ENCODE measurements at regions not wholly inside any gene's neighbourhood (a gene's known extent, or its start where the extent isn't known, plus 50 kb on each side); places are given as distances from the start of the nearest gene placed in this dataset.

- Histone ChIP-seq H3K4me3 (ENCODE audit: low read depth, low read length) (no peak overlapping the region), H3K36me3 (ENCODE audit: control insufficient read depth, insufficient read depth, low read length) (no peaks in the 10 kb centered on the region), H3K9me3 (ENCODE audit: control insufficient read depth, insufficient read depth, low read depth, low read length) (no peaks in the 10 kb centered on the region), H3K9ac (ENCODE audit: low read length) (no peak overlapping the region), H3K27me3 (ENCODE audit: control insufficient read depth, insufficient read depth, low read length) (no peaks in the 10 kb centered on the region), H3K4me1 (ENCODE audit: control insufficient read depth, insufficient read depth, low read length) (no peaks in the 10 kb centered on the region), H3K27ac (ENCODE audit: low read depth, low read length) (no peak overlapping the region)
Observed at GRCh38 chr2:22902180-22902550, 482.8 kb upstream of the KLHL29 start.

- Histone ChIP-seq H3K4me1 (ENCODE audit: control insufficient read depth, insufficient read depth, low read length) (no peaks in the 10 kb centered on the region), H3K9me3 (ENCODE audit: control insufficient read depth, insufficient read depth, low read depth, low read length) (no peaks in the 10 kb centered on the region), H3K27me3 (ENCODE audit: control insufficient read depth, insufficient read depth, low read length) (no peaks in the 10 kb centered on the region), H3K36me3 (ENCODE audit: control insufficient read depth, insufficient read depth, low read length) (no peaks in the 10 kb centered on the region), H3K4me3 (ENCODE audit: low read depth, low read length) (no peak overlapping the region), H3K27ac (ENCODE audit: low read depth, low read length) (no peak overlapping the region), H3K9ac (ENCODE audit: low read length) (no peak overlapping the region)
Observed at GRCh38 chr2:22902662-22903165, 482.3 kb upstream of the KLHL29 start.

- no peak overlapping the region for H3K9ac ChIP-seq (ENCODE audit: low read length)
- no peak overlapping the region for H3K4me3 ChIP-seq (ENCODE audit: low read depth, low read length)
- no peak overlapping the region for H3K27ac ChIP-seq (ENCODE audit: low read depth, low read length)
- no peaks in the 10 kb centered on the region for H3K9me3 ChIP-seq (ENCODE audit: control insufficient read depth, insufficient read depth, low read depth, low read length)
- no peaks in the 10 kb centered on the region for H3K27me3 ChIP-seq (ENCODE audit: control insufficient read depth, insufficient read depth, low read length)
- H3K4me1 ChIP-seq (ENCODE audit: control insufficient read depth, insufficient read depth, low read length) = no peaks in the 10 kb centered on the region
- no peaks in the 10 kb centered on the region for H3K36me3 ChIP-seq (ENCODE audit: control insufficient read depth, insufficient read depth, low read length)
Observed at GRCh38 chr2:22903616-22904015, 481.4 kb upstream of the KLHL29 start.

- Histone ChIP-seq H3K4me1 (ENCODE audit: control insufficient read depth, insufficient read depth, low read length) (no peaks in the 10 kb centered on the region), H3K27ac (ENCODE audit: low read depth, low read length) (no peak overlapping the region), H3K36me3 (ENCODE audit: control insufficient read depth, insufficient read depth, low read length) (no peaks in the 10 kb centered on the region), H3K27me3 (ENCODE audit: control insufficient read depth, insufficient read depth, low read length) (no peaks in the 10 kb centered on the region), H3K4me3 (ENCODE audit: low read depth, low read length) (no peak overlapping the region), H3K9ac (ENCODE audit: low read length) (no peak overlapping the region), H3K9me3 (ENCODE audit: control insufficient read depth, insufficient read depth, low read depth, low read length) (no peaks in the 10 kb centered on the region)
Observed at GRCh38 chr2:22904126-22904684, 480.8 kb upstream of the KLHL29 start.

- Histone ChIP-seq H3K36me3 (ENCODE audit: control insufficient read depth, insufficient read depth, low read length) (no peaks in the 10 kb centered on the region), H3K27me3 (ENCODE audit: control insufficient read depth, insufficient read depth, low read length) (no peaks in the 10 kb centered on the region), H3K27ac (ENCODE audit: low read depth, low read length) (no peak overlapping the region), H3K4me3 (ENCODE audit: low read depth, low read length) (no peak overlapping the region), H3K9me3 (ENCODE audit: control insufficient read depth, insufficient read depth, low read depth, low read length) (no peaks in the 10 kb centered on the region), H3K9ac (ENCODE audit: low read length) (no peak overlapping the region), H3K4me1 (ENCODE audit: control insufficient read depth, insufficient read depth, low read length) (no peaks in the 10 kb centered on the region)
Observed at GRCh38 chr2:22907330-22907729, 477.6 kb upstream of the KLHL29 start.

- no peak overlapping the region for H3K4me3 ChIP-seq (ENCODE audit: low read depth, low read length)
- H3K4me1 ChIP-seq (ENCODE audit: control insufficient read depth, insufficient read depth, low read length) = no peaks in the 10 kb centered on the region
- no peaks in the 10 kb centered on the region for H3K27me3 ChIP-seq (ENCODE audit: control insufficient read depth, insufficient read depth, low read length)
- H3K9me3 ChIP-seq (ENCODE audit: control insufficient read depth, insufficient read depth, low read depth, low read length) = no peaks in the 10 kb centered on the region
- no peak overlapping the region for H3K9ac ChIP-seq (ENCODE audit: low read length)
- no peaks in the 10 kb centered on the region for H3K36me3 ChIP-seq (ENCODE audit: control insufficient read depth, insufficient read depth, low read length)
- no peak overlapping the region for H3K27ac ChIP-seq (ENCODE audit: low read depth, low read length)
Observed at GRCh38 chr2:22912398-22912797, 472.6 kb upstream of the KLHL29 start.

- H3K9ac ChIP-seq (ENCODE audit: low read length) = no peak overlapping the region
- H3K4me3 ChIP-seq (ENCODE audit: low read depth, low read length) = no peak overlapping the region
- no peaks in the 10 kb centered on the region for H3K4me1 ChIP-seq (ENCODE audit: control insufficient read depth, insufficient read depth, low read length)
- H3K27ac ChIP-seq (ENCODE audit: low read depth, low read length) = no peak overlapping the region
- H3K9me3 ChIP-seq (ENCODE audit: control insufficient read depth, insufficient read depth, low read depth, low read length) = no peaks in the 10 kb centered on the region
- H3K27me3 ChIP-seq (ENCODE audit: control insufficient read depth, insufficient read depth, low read length) = no peaks in the 10 kb centered on the region
- no peaks in the 10 kb centered on the region for H3K36me3 ChIP-seq (ENCODE audit: control insufficient read depth, insufficient read depth, low read length)
Observed at GRCh38 chr2:22929998-22930397, 455.0 kb upstream of the KLHL29 start.

- no peak overlapping the region for H3K27ac ChIP-seq (ENCODE audit: low read depth, low read length)
- H3K9me3 ChIP-seq (ENCODE audit: control insufficient read depth, insufficient read depth, low read depth, low read length) = no peaks in the 10 kb centered on the region
- H3K27me3 ChIP-seq (ENCODE audit: control insufficient read depth, insufficient read depth, low read length) = no peaks in the 10 kb centered on the region
- no peak overlapping the region for H3K4me3 ChIP-seq (ENCODE audit: low read depth, low read length)
- H3K9ac ChIP-seq (ENCODE audit: low read length) = no peak overlapping the region
- H3K36me3 ChIP-seq (ENCODE audit: control insufficient read depth, insufficient read depth, low read length) = no peaks in the 10 kb centered on the region
- H3K4me1 ChIP-seq (ENCODE audit: control insufficient read depth, insufficient read depth, low read length) = no peaks in the 10 kb centered on the region
Observed at GRCh38 chr2:22930781-22931180, 454.2 kb upstream of the KLHL29 start.

- H3K9me3 ChIP-seq (ENCODE audit: control insufficient read depth, insufficient read depth, low read depth, low read length) = no peaks in the 10 kb centered on the region
- no peaks in the 10 kb centered on the region for H3K27me3 ChIP-seq (ENCODE audit: control insufficient read depth, insufficient read depth, low read length)
- no peak overlapping the region for H3K4me3 ChIP-seq (ENCODE audit: low read depth, low read length)
- no peaks in the 10 kb centered on the region for H3K4me1 ChIP-seq (ENCODE audit: control insufficient read depth, insufficient read depth, low read length)
- H3K9ac ChIP-seq (ENCODE audit: low read length) = no peak overlapping the region
- H3K27ac ChIP-seq (ENCODE audit: low read depth, low read length) = no peak overlapping the region
- H3K36me3 ChIP-seq (ENCODE audit: control insufficient read depth, insufficient read depth, low read length) = no peaks in the 10 kb centered on the region
Observed at GRCh38 chr2:22932288-22932687, 452.7 kb upstream of the KLHL29 start.

GRCh38 chr2:22934747-22935146, 450.2 kb upstream of the KLHL29 start:
- Histone ChIP-seq H3K27me3 (ENCODE audit: control insufficient read depth, insufficient read depth, low read length) (no peaks in the 10 kb centered on the region), H3K27ac (ENCODE audit: low read depth, low read length) (no peak overlapping the region), H3K9me3 (ENCODE audit: control insufficient read depth, insufficient read depth, low read depth, low read length) (no peaks in the 10 kb centered on the region), H3K36me3 (ENCODE audit: control insufficient read depth, insufficient read depth, low read length) (no peaks in the 10 kb centered on the region), H3K4me3 (ENCODE audit: low read depth, low read length) (no peak overlapping the region), H3K9ac (ENCODE audit: low read length) (no peak overlapping the region), H3K4me1 (ENCODE audit: control insufficient read depth, insufficient read depth, low read length) (no peaks in the 10 kb centered on the region)

- H3K9ac ChIP-seq (ENCODE audit: low read length) = no peak overlapping the region
- H3K9me3 ChIP-seq (ENCODE audit: control insufficient read depth, insufficient read depth, low read depth, low read length) = peaks cover 1% of the 10 kb centered on the region; the same call in 1 of the 2 replicates
- H3K4me3 ChIP-seq (ENCODE audit: low read depth, low read length) = no peak overlapping the region
- no peak overlapping the region for H3K27ac ChIP-seq (ENCODE audit: low read depth, low read length)
- no peaks in the 10 kb centered on the region for H3K36me3 ChIP-seq (ENCODE audit: control insufficient read depth, insufficient read depth, low read length)
- H3K4me1 ChIP-seq (ENCODE audit: control insufficient read depth, insufficient read depth, low read length) = peaks cover 7% of the 10 kb centered on the region; the same call in 1 of the 2 replicates
- H3K27me3 ChIP-seq (ENCODE audit: control insufficient read depth, insufficient read depth, low read length) = no peaks in the 10 kb centered on the region
Observed at GRCh38 chr2:22942441-22942840, 442.5 kb upstream of the KLHL29 start.

All from HUES6 (cell line).